Subcutaneous abdominal adipose tissue (tissue), 5 donors: ENCODE measurements at regions not wholly inside any gene's neighbourhood (a gene's known extent, or its start where the extent isn't known, plus 50 kb on each side); places are given as distances from the start of the nearest gene placed in this dataset.

ENCODE experiments used
- H3K27ac ChIP-seq: one replicate; pipeline ENCODE4 v1.7.0; 2013; ENCODE audit warnings: low read depth, mild to moderate bottlenecking, inconsistent platforms, low read length, moderate library complexity
- H3K27me3 ChIP-seq, 5 donors: one replicate each; pipeline ENCODE4 v1.7.0; 2013; ENCODE audit warnings: low read length in 5 of 5, inconsistent platforms in 1 of 5; ENCODE audit not compliant: control insufficient read depth in 5 of 5, insufficient read depth in 4 of 5
- H3K36me3 ChIP-seq, 5 donors: one replicate each; pipeline ENCODE4 v1.7.0; 2013; ENCODE audit warnings: low read length in 5 of 5; ENCODE audit not compliant: control insufficient read depth in 5 of 5, insufficient read depth in 5 of 5
- H3K4me1 ChIP-seq, 5 donors: one replicate each; pipeline ENCODE4 v1.7.0; 2013; ENCODE audit warnings: low read length in 5 of 5, mild to moderate bottlenecking in 3 of 5, moderate library complexity in 1 of 5; ENCODE audit not compliant: control insufficient read depth in 5 of 5, insufficient read depth in 5 of 5
- H3K4me3 ChIP-seq, 5 donors: one replicate each; pipeline ENCODE4 v1.7.0; 2013; ENCODE audit warnings: low read length in 5 of 5, low read depth in 1 of 5
- H3K9ac ChIP-seq, 5 donors: one replicate each; pipeline ENCODE4 v1.7.0; 2013; ENCODE audit warnings: low read length in 5 of 5, mild to moderate bottlenecking in 4 of 5, moderate library complexity in 3 of 5
- H3K9me3 ChIP-seq, 5 donors: one replicate each; pipeline ENCODE4 v1.7.0; 2013; ENCODE audit warnings: low read length in 5 of 5; ENCODE audit not compliant: control insufficient read depth in 5 of 5
- donor health status: healthy.
- donor health status: healthy.
- donor health status: healthy.
- donor health status: healthy.
- donor health status: healthy.

DNA sequence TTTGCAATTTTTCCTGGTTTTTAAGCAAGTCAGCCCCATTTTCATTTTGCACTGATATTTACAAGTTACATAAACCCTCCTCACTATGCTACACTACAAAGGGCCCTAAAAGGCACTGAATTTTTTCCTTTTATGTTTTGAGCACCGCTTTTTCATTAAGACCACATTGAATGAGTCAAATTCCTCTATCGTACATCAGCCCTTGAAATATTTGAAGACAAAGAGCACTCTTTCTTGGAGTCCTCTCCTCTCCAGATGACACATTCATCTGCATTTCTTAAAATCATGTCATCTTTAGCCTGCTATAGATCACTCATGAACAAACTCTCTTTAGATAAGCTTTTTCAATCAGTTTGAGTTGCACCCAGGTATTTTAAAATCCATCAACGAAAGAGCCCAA is 306.6 kb upstream of the SOX11 start:
- Histone ChIP-seq H3K4me3 (no peak overlapping the region), H3K9ac (no peak overlapping the region), H3K36me3 (no peaks in the 10 kb centered on the region), H3K9me3 (no peaks in the 10 kb centered on the region), H3K27ac (no peak overlapping the region), H3K4me1 (no peaks in the 10 kb centered on the region), H3K27me3 (no peaks in the 10 kb centered on the region)

DNA sequence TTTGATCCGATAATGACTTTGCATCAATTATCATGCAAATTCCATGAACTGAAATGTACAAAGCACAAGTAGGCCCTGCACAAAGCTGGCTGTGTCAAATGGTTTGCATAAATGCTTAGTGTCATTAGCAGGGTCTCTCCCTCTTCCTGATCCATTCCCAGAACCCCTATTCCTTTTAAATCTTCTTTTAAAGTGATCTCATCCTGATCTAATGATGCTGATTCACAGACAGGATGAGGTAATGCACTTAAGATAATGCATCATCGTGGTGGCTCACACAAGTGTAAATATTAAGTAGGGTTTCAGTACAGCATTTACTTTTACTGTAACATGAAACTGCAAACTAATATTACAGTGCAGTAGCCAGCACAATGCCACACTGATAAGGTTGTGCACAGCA is 304.8 kb upstream of the SOX11 start:
- Histone ChIP-seq H3K9me3 (no peaks in the 10 kb centered on the region), H3K27ac (no peak overlapping the region), H3K4me3 (no peak overlapping the region), H3K9ac (no peak overlapping the region), H3K27me3 (no peaks in the 10 kb centered on the region), H3K4me1 (peaks cover 0 to 4% (median 0%) of the 10 kb centered on the region in 5 donors), H3K36me3 (no peaks in the 10 kb centered on the region)

DNA sequence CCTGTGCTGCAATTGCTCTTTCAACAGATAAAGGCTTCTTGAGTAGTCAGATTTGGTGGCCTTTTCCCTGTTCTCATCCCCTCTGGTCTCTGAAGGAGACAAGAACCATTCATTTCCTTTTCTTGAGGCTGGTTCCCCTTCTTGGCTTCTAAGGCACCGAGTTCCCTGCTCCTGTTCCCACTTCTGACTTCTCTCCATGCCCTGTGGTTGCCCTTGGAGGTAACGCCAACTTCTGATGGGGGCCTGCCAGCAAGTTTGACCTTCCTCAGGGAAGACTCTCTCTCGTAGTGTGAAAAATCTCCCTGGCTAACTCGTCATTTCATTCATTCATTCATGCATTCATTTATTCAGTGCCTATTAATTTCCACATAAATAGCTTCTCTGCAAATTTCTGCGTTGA is 302.4 kb upstream of the SOX11 start:
- Histone ChIP-seq H3K9me3 (no peaks in the 10 kb centered on the region), H3K4me3 (no peak overlapping the region), H3K36me3 (no peaks in the 10 kb centered on the region), H3K27me3 (no peaks in the 10 kb centered on the region), H3K4me1 (peaks cover 0 to 11% (median 6%) of the 10 kb centered on the region in 5 donors), H3K9ac (no peak overlapping the region), H3K27ac (no peak overlapping the region)

DNA sequence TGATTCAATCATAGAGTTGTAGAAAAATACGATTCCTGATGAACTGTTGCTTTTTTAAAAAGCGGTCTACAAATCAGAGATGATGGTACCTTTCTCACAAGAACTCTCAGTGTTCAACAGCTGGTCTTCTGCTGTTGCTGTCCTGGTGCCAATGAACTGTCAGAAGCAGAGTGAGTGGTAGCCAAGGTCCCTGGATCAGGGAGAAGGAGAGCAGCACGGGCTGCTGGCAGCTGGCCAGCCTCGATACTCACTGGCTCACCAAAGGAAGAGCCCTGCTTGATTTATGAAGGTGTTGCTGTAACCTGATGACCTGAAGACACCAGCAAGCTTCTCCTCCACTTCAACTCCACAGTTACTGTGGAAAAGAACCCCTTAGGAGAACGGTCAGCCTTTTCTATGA is 300.8 kb upstream of the SOX11 start:
- H3K4me3 ChIP-seq: no peak overlapping the region
- H3K4me1 ChIP-seq: peaks cover 0 to 11% (median 6%) of the 10 kb centered on the region in 5 donors
- H3K36me3 ChIP-seq: no peaks in the 10 kb centered on the region
- H3K9ac ChIP-seq: no peak overlapping the region
- no peaks in the 10 kb centered on the region for H3K9me3 ChIP-seq
- no peak overlapping the region for H3K27ac ChIP-seq
- no peaks in the 10 kb centered on the region for H3K27me3 ChIP-seq

DNA sequence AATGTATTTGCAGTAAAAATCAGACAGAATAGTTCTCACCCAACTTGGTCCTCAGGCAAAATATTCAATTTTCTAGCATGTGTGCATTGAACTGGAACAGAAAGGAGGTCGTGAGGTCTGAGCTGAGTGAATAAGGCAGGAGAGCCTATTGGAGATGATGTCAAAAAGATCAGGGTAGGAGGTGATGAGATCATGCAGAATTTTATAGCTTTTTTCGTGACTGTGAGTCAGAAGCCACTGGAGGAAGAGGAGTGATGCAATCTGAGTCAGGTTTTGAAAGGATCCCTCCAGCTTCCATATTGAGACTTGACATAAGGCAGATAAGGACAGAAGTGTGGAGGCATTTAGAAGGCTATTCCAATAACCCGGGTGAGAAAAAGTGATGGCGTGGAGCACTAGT is 299.5 kb upstream of the SOX11 start:
- Histone ChIP-seq H3K27ac (no peak overlapping the region), H3K4me3 (no peak overlapping the region), H3K36me3 (no peaks in the 10 kb centered on the region), H3K9me3 (no peaks in the 10 kb centered on the region), H3K9ac (no peak overlapping the region), H3K27me3 (no peaks in the 10 kb centered on the region), H3K4me1 (peaks cover 0 to 11% (median 6%) of the 10 kb centered on the region in 5 donors)

DNA sequence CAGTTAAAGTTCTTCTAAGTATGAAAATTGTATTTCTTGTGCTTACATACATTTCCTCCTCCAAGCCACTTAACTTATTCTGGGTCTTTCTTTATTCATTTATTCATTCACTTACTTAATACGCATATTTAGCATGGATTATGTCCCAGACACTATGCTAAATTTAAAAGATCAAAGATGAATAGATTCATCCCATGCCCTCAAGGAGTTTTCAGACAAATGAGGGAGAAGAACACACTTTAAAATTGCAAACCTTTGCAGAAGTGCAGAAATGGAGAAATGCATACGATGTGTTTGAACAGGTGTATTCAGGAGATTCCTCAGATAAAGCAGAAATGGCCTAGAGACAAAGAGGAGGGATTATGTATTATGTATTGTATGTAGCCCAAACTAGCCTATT is 298.7 kb upstream of the SOX11 start:
- Histone ChIP-seq H3K27ac (no peak overlapping the region), H3K27me3 (no peaks in the 10 kb centered on the region), H3K9ac (no peak overlapping the region), H3K9me3 (no peaks in the 10 kb centered on the region), H3K36me3 (no peaks in the 10 kb centered on the region), H3K4me3 (no peak overlapping the region), H3K4me1 (peaks cover 0 to 11% (median 6%) of the 10 kb centered on the region in 5 donors)

DNA sequence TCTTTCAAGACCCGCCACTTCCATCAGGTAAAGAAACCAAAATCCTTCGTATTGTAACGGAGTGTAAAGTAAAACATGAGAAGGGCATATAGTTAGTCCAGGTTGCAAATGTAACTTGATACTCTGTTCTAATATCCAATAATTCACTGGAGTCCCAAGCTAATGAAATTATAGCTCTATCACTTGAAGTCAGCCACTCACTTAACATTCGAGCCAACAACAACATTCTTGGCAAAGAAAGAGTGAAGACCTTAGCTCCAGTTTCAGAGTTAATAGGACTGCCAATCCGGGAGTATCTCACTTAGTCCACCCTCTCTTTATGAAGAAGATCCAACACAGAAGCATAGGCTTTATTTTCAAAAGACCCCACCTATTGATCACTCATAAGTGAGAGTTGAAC is 298.0 kb upstream of the SOX11 start:
- Histone ChIP-seq H3K9me3 (no peaks in the 10 kb centered on the region), H3K27ac (no peak overlapping the region), H3K36me3 (no peaks in the 10 kb centered on the region), H3K27me3 (no peaks in the 10 kb centered on the region), H3K9ac (no peak overlapping the region), H3K4me1 (peaks cover 0 to 11% (median 6%) of the 10 kb centered on the region in 5 donors), H3K4me3 (no peak overlapping the region)

DNA sequence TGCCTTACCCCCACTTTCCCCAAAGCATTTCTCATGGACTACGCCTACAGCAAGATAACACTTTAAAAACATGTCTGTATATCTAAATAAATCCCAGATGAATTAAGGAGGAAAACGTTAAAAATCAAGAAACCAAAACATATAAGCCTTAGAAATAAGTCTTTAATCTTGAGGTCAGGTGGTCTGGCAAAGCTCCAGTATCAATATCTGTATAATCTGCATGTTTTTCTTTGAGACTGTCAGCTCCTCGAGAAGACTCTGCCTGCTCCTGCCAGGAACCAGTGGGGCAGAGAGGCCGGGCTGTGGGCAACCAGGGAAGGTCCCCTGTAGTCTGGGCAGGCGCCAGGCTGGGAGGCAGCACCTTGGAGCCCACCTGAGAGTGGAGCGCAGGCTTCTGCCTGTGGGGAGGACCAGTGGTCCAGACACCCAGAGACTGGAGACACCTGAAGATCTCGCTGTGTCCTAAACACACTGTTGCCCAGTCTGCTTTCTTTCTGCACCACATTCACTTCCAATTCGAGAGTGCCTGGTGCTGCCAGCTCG is 291.0 kb upstream of the SOX11 start:
- Histone ChIP-seq H3K36me3 (no peaks in the 10 kb centered on the region), H3K9me3 (no peaks in the 10 kb centered on the region), H3K27me3 (no peaks in the 10 kb centered on the region), H3K4me3 (no peak overlapping the region), H3K27ac (no peak overlapping the region), H3K4me1 (peaks cover 0 to 2% (median 0%) of the 10 kb centered on the region in 5 donors), H3K9ac (no peak overlapping the region)

DNA sequence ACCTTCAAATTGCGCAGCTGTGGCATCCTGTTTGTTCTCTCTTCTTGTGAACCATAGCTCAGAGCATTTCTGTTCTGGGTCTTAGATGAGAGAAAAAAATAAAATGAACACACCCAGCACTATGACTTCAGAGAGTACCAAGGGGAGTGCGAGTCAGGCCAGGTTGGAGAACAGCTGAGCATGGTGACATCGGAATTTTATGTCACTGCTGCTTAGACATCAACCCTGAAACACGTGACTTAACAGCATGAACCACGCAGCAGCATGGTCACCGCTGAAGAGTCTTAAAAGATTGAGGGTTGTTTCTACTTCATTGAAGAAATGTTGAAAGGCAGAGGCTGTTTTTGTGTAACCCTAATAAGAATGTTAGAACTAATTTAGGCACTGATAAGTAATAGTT is 288.8 kb upstream of the SOX11 start:
- Histone ChIP-seq H3K27me3 (no peaks in the 10 kb centered on the region), H3K9ac (no peak overlapping the region), H3K9me3 (no peaks in the 10 kb centered on the region), H3K4me3 (no peak overlapping the region), H3K27ac (no peak overlapping the region), H3K36me3 (no peaks in the 10 kb centered on the region), H3K4me1 (peaks cover 0 to 2% (median 0%) of the 10 kb centered on the region in 5 donors)

DNA sequence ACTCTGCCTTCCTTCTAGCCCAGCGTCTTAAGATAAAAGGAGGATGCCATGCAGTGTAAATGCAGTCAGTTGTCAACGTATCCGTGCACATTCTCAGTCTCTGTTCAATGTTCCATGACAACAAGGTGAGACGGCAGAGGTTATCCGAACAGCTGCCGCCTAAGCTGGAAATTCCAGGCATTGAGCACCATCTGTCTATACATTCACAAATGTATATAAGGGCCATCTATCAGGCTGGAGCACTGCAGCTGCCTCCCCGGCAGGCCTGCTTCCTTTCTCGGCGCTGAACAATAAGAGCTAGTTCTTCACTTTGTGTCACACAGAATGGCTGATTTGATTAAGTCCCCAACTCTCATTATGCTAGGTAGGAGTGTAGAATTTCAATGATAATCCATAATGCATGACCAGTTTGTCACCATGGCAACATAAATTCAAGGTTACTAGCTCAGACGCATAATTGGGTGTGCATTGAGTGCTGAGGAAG is 282.2 kb upstream of the SOX11 start:
- no peaks in the 10 kb centered on the region for H3K27me3 ChIP-seq
- no peak overlapping the region for H3K4me3 ChIP-seq
- peaks cover 0 to 2% (median 0%) of the 10 kb centered on the region in 5 donors for H3K4me1 ChIP-seq
- H3K9ac ChIP-seq: no peak overlapping the region
- no peak overlapping the region for H3K27ac ChIP-seq
- H3K36me3 ChIP-seq: no peaks in the 10 kb centered on the region
- H3K9me3 ChIP-seq: peaks cover 0 to 3% (median 0%) of the 10 kb centered on the region in 5 donors
